AG04450 (cell line): ENCODE measurements at regions not wholly inside any gene's neighbourhood (a gene's known extent, or its start where the extent isn't known, plus 50 kb on each side); places are given as distances from the start of the nearest gene placed in this dataset.

Source experiments
- CTCF ChIA-PET: fragments of 300-600, 350-600 bp; formaldehyde crosslinking; extraction: SDS; loops from one replicate; lab custom pipeline; 2022; ENCODE audit warnings: antibody characterized with exemption, inconsistent platforms; lab: Charles Lee
- POLR2A ChIA-PET: fragments of 350-600 bp; formaldehyde crosslinking; extraction: SDS; loops from one replicate; lab custom pipeline; 2021; ENCODE audit warnings: antibody characterized with exemption, inconsistent platforms; lab: Yijun Ruan, JAX
- DNase-seq: peaks from one replicate; pipeline ENCODE4 v3.0.0-alpha.2; 2011; ENCODE audit warnings: low read depth, low spot score
- H3K27ac ChIP-seq: one replicate; pipeline ENCODE4 v1.5.1; 2012; ENCODE audit warnings: low read depth, low read length, control low read depth
- H3K27me3 ChIP-seq: one replicate; pipeline ENCODE4 v1.6.0; 2012; ENCODE audit warnings: low read length; ENCODE audit not compliant: control insufficient read depth, insufficient read depth
- H3K4me3 ChIP-seq: 2 replicates; pipeline ENCODE4 v1.5.1; 2011; ENCODE audit warnings: mild to moderate bottlenecking, low read depth, low read length, control low read depth
- H3K9me3 ChIP-seq: 2 replicates; pipeline ENCODE4 v1.5.1; 2012; ENCODE audit warnings: low read length; ENCODE audit not compliant: control insufficient read depth, insufficient read depth
- TF ChIP-seq, protein P1 (sequence below): IDR thresholded peaks from 2 replicates; pipeline ENCODE4 v1.5.1; 2011; ENCODE audit warnings: low read depth, low read length, control low read depth, inconsistent platforms

GRCh38 chrX:7704205-7704604 lies 138.8 kb upstream of the VCX start:
- DNase-seq: no peak
- ChIA-PET CTCF (no interaction called here), POLR2A (no interaction called here)
- H3K9me3 ChIP-seq: peaks cover 4% of the 10 kb centered on the region
- no peak overlapping the region for H3K27ac ChIP-seq
- H3K4me3 ChIP-seq: no peak overlapping the region
- no peaks in the 10 kb centered on the region for H3K27me3 ChIP-seq
- TF ChIP-seq, protein P1, sequence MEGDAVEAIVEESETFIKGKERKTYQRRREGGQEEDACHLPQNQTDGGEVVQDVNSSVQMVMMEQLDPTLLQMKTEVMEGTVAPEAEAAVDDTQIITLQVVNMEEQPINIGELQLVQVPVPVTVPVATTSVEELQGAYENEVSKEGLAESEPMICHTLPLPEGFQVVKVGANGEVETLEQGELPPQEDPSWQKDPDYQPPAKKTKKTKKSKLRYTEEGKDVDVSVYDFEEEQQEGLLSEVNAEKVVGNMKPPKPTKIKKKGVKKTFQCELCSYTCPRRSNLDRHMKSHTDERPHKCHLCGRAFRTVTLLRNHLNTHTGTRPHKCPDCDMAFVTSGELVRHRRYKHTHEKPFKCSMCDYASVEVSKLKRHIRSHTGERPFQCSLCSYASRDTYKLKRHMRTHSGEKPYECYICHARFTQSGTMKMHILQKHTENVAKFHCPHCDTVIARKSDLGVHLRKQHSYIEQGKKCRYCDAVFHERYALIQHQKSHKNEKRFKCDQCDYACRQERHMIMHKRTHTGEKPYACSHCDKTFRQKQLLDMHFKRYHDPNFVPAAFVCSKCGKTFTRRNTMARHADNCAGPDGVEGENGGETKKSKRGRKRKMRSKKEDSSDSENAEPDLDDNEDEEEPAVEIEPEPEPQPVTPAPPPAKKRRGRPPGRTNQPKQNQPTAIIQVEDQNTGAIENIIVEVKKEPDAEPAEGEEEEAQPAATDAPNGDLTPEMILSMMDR: no peak

GRCh38 chrX:7698248-7698647 lies 144.7 kb upstream of the VCX start:
- no peak overlapping the region for H3K27ac ChIP-seq
- CTCF ChIA-PET: no interaction called here
- H3K9me3 ChIP-seq: peaks cover 2% of the 10 kb centered on the region
- no peak for DNase-seq
- TF ChIP-seq, protein P1: no peak
- H3K4me3 ChIP-seq: no peak overlapping the region
- no peaks in the 10 kb centered on the region for H3K27me3 ChIP-seq
- POLR2A ChIA-PET: no interaction called here

DNA sequence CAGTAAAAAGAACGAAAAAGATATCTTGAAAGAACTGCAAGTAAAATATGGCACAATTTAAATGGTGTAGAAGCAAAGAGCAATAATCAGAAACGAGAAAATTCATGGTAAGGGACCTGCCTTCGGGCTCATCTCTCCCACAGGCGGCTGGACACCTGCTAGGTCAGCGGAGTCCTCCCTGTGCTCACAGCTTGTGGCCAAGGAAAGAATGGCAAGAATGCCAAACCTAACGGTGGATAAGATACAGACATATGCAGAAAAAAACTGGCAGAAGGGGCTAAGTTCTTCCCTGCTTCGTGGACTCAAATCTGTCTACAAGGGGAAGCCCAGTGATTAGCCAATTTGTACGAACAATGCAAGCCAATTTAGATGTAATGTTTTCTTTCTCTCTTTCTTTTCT lies 152.1 kb upstream of the VCX start:
- CTCF ChIA-PET: no interaction called here
- no peak for DNase-seq

DNA sequence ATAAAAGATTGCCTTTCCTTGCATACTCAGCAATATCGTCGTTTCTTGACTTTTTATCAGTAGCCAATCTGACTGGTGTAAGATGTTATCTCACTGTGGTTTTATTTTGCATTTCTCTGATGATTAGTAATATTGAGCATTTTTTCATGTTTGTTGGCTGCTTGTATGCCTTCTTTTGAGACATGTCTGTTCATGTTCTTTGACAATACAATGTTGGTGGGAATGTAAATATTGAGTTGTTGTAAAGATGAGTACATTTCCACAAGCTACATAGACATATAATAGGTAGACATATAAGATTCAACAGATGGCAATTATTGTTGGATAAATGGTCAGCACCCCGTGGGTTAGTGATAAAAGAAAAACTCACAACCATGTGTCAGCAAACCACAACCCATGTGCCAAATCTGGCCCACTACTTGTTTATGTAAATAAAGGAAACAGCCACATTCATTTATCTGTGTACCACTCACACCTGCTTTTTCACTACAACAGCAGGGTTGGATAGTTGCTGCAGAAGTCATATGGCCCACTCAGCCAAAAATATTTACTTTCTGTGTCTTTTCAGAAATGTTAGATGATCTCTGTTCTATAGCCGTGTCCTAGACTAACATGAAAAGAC lies 153.1 kb upstream of the VCX start:
- Histone ChIP-seq H3K27me3 (no peaks in the 10 kb centered on the region), H3K4me3 (no peak overlapping the region), H3K9me3 (no peaks in the 10 kb centered on the region), H3K27ac (no peak overlapping the region)
- POLR2A ChIA-PET: no interaction called here
- CTCF ChIA-PET: no interaction called here
- TF ChIP-seq, protein P1: no peak
- no peak for DNase-seq

More for the DNA sequence above, 152.1 kb upstream of the VCX start:
- no peak overlapping the region for H3K27ac ChIP-seq
- TF ChIP-seq, protein P1: no peak
- no peaks in the 10 kb centered on the region for H3K27me3 ChIP-seq
- POLR2A ChIA-PET: no interaction called here
- no peaks in the 10 kb centered on the region for H3K9me3 ChIP-seq
- no peak overlapping the region for H3K4me3 ChIP-seq

GRCh38 chrX:7680181-7680580 lies 162.8 kb upstream of the VCX start:
- CTCF ChIA-PET: no interaction called here
- POLR2A ChIA-PET: no interaction called here

More at GRCh38 chrX:7680181-7680580, 162.8 kb upstream of the VCX start:
- H3K27me3 ChIP-seq: no peaks in the 10 kb centered on the region
- no peaks in the 10 kb centered on the region for H3K9me3 ChIP-seq
- H3K27ac ChIP-seq: no peak overlapping the region
- TF ChIP-seq, protein P1: no peak
- no peak for DNase-seq
- H3K4me3 ChIP-seq: no peak overlapping the region
